Panc1 (cell line): ENCODE measurements at regions not wholly inside any gene's neighbourhood (a gene's known extent, or its start where the extent isn't known, plus 50 kb on each side); places are given as distances from the start of the nearest gene placed in this dataset.

Experiments
- ATAC-seq: fragments of 200-7000 bp; cut with Tn5 transposase; 2 replicates; pipeline ENCODE4 v1.9.1; 2020; ENCODE audit warnings: mild to moderate bottlenecking, moderate library complexity
- BruUV-seq: library from RNA; stranded (reverse); fragments of 400-500 nt; replicated peaks from 2 replicates; lab custom pipeline; 2021; lab: Mats Ljungman, UMichigan
- CTCF ChIA-PET: fragments of 300-600 bp; sonication (Branson Sonifier 250); formaldehyde crosslinking; loops from one replicate; lab custom pipeline; 2022; ENCODE audit warnings: antibody characterized with exemption; lab: Charles Lee
- POLR2A ChIA-PET: fragments of 300-600 bp; sonication (Branson Sonifier 250); formaldehyde crosslinking; loops from one replicate; lab custom pipeline; 2022; ENCODE audit warnings: antibody characterized with exemption; lab: Charles Lee
- DNase-seq: peaks from one replicate; pipeline ENCODE4 v3.0.0-alpha.2; 2010; ENCODE audit warnings: low read depth, low spot score
- H3K27ac ChIP-seq: 2 replicates; pipeline ENCODE4 v1.5.1; 2011; ENCODE audit warnings: mild to moderate bottlenecking, low read length, inconsistent platforms
- H3K27me3 ChIP-seq: fragments of 200-500 bp; sonication (Bioruptor generic); 2 replicates; pipeline ENCODE4 v1.6.0; 2014; ENCODE audit warnings: low read length, inconsistent platforms; ENCODE audit not compliant: control insufficient read depth, insufficient read depth
- H3K36me3 ChIP-seq: fragments of 200-500 bp; sonication (Bioruptor generic); 2 replicates; pipeline ENCODE4 v1.5.1; 2014; ENCODE audit warnings: inconsistent platforms, mild to moderate bottlenecking, low read length, moderate library complexity; ENCODE audit not compliant: control insufficient read depth, insufficient read depth
- H3K4me1 ChIP-seq: 2 replicates; pipeline ENCODE4 v1.5.1; 2011; ENCODE audit warnings: inconsistent platforms, mild to moderate bottlenecking, low read length, moderate library complexity; ENCODE audit not compliant: control insufficient read depth, insufficient read depth
- H3K4me3 ChIP-seq, 2 experiments: 2 replicates each; pipeline ENCODE4 v1.5.1; 2011 to 2012; ENCODE audit warnings: low read depth in 2 of 2, low read length in 2 of 2, mild to moderate bottlenecking in 2 of 2, inconsistent platforms in 1 of 2, moderate library complexity in 1 of 2
- H3K9me3 ChIP-seq: fragments of 200-500 bp; sonication (Bioruptor generic); 2 replicates; pipeline ENCODE4 v1.5.1; 2014; ENCODE audit warnings: low read depth, mild to moderate bottlenecking, inconsistent platforms, low read length, moderate library complexity; ENCODE audit not compliant: control insufficient read depth, insufficient read depth
- CTCF ChIP-seq: fragments of 450-650 bp; IDR thresholded peaks from 2 replicates; pipeline ENCODE4 v1.5.1; 2017; ENCODE audit warnings: mild to moderate bottlenecking
- POLR2AphosphoS5 ChIP-seq: IDR thresholded peaks from 2 replicates; pipeline ENCODE4 v1.6.1; 2012; ENCODE audit warnings: mild to moderate bottlenecking, low read depth, low read length, moderate library complexity
- REST ChIP-seq, 2 experiments: IDR thresholded peaks; 2 replicates each; pipeline ENCODE4 v1.6.1; 2011 to 2012; ENCODE audit warnings: low read depth in 2 of 2, control low read depth in 1 of 2, low read length in 1 of 2, mild to moderate bottlenecking in 1 of 2, moderate library complexity in 1 of 2; ENCODE audit not compliant: insufficient read depth in 1 of 2
- SIN3A ChIP-seq: IDR thresholded peaks from 2 replicates; pipeline ENCODE4 v1.6.1; 2012; ENCODE audit warnings: low read depth, mild to moderate bottlenecking, low read length, moderate library complexity, borderline replicate concordance; ENCODE audit not compliant: insufficient read depth
- TCF7L2 ChIP-seq: IDR thresholded peaks from 2 replicates; pipeline ENCODE4 v1.6.1; 2011; ENCODE audit warnings: mild to moderate bottlenecking, low read depth, low read length, inconsistent platforms
- in situ Hi-C: cut with HindIII; loops from 2 replicates; pipeline ENCODE4 v1.10.0; 2016; ENCODE audit warnings: low sequenced_read_pairs, low pct_unique_long_range_greater_than_20kb
- intact Hi-C: fragments of 100-400 bp; cut with micrococcal nuclease; formaldehyde crosslinking; loops from one replicate; pipeline ENCODE4 v1.10.0; 2022; ENCODE audit not compliant: unreplicated experiment

- ChIA-PET CTCF (no interaction called here), POLR2A (no interaction called here)
- BruUV-seq = no TSS peak
- Histone ChIP-seq H3K36me3 (no peaks in the 10 kb centered on the region), H3K9me3 (no peaks in the 10 kb centered on the region; the same call in 1 of the 2 replicates), H3K4me3 (no peak overlapping the region), H3K27me3 (no peaks in the 10 kb centered on the region), H3K27ac (no peak overlapping the region), H3K4me1 (no peaks in the 10 kb centered on the region)
- TF ChIP-seq REST (IDR thresholded peaks at IDR 0.05; ENCODE audit: insufficient read depth in 1 of 2, low read depth in 2 of 2, low read length in 1 of 2) (no peak), TCF7L2 (no peak), POLR2AphosphoS5 (no peak), CTCF (no peak), SIN3A (no peak)
- in situ Hi-C loops (no loop called here), intact Hi-C loops (no loop called here)
- DNase-seq (no peak), ATAC-seq (no peak)
Measured at GRCh38 chr5:165305596-165305995, 1800.2 kb downstream of the MAT2B start.

- no peak overlapping the region for H3K27ac ChIP-seq
- DNase-seq (no peak), ATAC-seq (no peak)
- in situ Hi-C loops = no loop called here
- POLR2A ChIA-PET = interaction anchor here (0.6 kb wide), 1 partner anchor 1366 kb away, joined by 3 read pairs; no protein-coding TSS in a partner anchor
- no peaks in the 10 kb centered on the region for H3K4me1 ChIP-seq
- H3K27me3 ChIP-seq = no peaks in the 10 kb centered on the region
- CTCF ChIA-PET = no interaction called here
- TF ChIP-seq TCF7L2 (no peak), CTCF (no peak), POLR2AphosphoS5 (no peak), REST (IDR thresholded peaks at IDR 0.05; ENCODE audit: insufficient read depth in 1 of 2, low read depth in 2 of 2, low read length in 1 of 2) (no peak), SIN3A (no peak)
- intact Hi-C loops = no loop called here
- no TSS peak for BruUV-seq
- no peak overlapping the region for H3K4me3 ChIP-seq
- H3K9me3 ChIP-seq = no peaks in the 10 kb centered on the region
- H3K36me3 ChIP-seq = no peaks in the 10 kb centered on the region
Measured at GRCh38 chr5:165309446-165309845, 1804.0 kb downstream of the MAT2B start.
